Liver (tissue), 8 donors: ENCODE measurements at regions not wholly inside any gene's neighbourhood (a gene's known extent, or its start where the extent isn't known, plus 50 kb on each side); places are given as distances from the start of the nearest gene placed in this dataset.
"Not testable (repeated sequence)": the region's sequence is repeated elsewhere in the genome, so short reads cannot be mapped to it uniquely, and the experiment has no call there.

Source experiments
- DNase-seq: peaks from one replicate; pipeline ENCODE4 v3.0.0-alpha.2; 2017; ENCODE audit warnings: low spot score
- H3K27ac ChIP-seq, 2 donors: one replicate each; pipeline ENCODE4 v1.7.0; 2013; ENCODE audit warnings: inconsistent platforms in 2 of 2, low read length in 2 of 2, control low read depth in 1 of 2, low read depth in 1 of 2, mild to moderate bottlenecking in 1 of 2
- H3K27me3 ChIP-seq, 4 donors: one replicate each; pipeline versions ENCODE4 v1.6.1 to v1.7.0; 2013; ENCODE audit warnings: low read length in 3 of 4, inconsistent platforms in 1 of 4, mild to moderate bottlenecking in 1 of 4, moderate library complexity in 1 of 4; ENCODE audit not compliant: control insufficient read depth in 4 of 4, insufficient read depth in 4 of 4
- H3K36me3 ChIP-seq, 4 donors: one replicate each; pipeline versions ENCODE4 v1.6.1 to v1.7.0; 2013; ENCODE audit warnings: low read length in 3 of 4, mild to moderate bottlenecking in 3 of 4, low read depth in 1 of 4, moderate library complexity in 1 of 4; ENCODE audit not compliant: control insufficient read depth in 4 of 4, insufficient read depth in 3 of 4
- H3K4me1 ChIP-seq, 4 donors: one replicate each; pipeline versions ENCODE4 v1.6.1 to v1.7.0; 2013; ENCODE audit warnings: low read length in 3 of 4, mild to moderate bottlenecking in 3 of 4, moderate library complexity in 1 of 4; ENCODE audit not compliant: control insufficient read depth in 4 of 4, insufficient read depth in 4 of 4
- H3K4me3 ChIP-seq, 3 donors: one replicate each; pipeline versions ENCODE4 v1.6.1 to v1.7.0; 2013; ENCODE audit warnings: low read length in 3 of 3, control low read depth in 1 of 3, low read depth in 1 of 3, mild to moderate bottlenecking in 1 of 3
- H3K9ac ChIP-seq, 2 donors: one replicate each; pipeline ENCODE4 v1.7.0; 2013; ENCODE audit warnings: low read length in 2 of 2, mild to moderate bottlenecking in 2 of 2, moderate library complexity in 2 of 2, control low read depth in 1 of 2, low read depth in 1 of 2
- H3K9me3 ChIP-seq, 4 donors: one replicate each; pipeline versions ENCODE4 v1.6.1 to v1.7.0; 2013; ENCODE audit warnings: low read length in 3 of 4; ENCODE audit not compliant: control insufficient read depth in 4 of 4
- CTCF ChIP-seq: fragments of 150-350 bp; IDR thresholded peaks from 2 replicates; pipeline ENCODE4 v1.5.1; 2017; ENCODE audit warnings: improper control_type of control experiment, low read depth, low read length; ENCODE audit not compliant: missing input control
- EGR1 ChIP-seq, 2 donors: IDR thresholded peaks; 2 replicates each; pipeline ENCODE4 v1.6.1; 2016 to 2018; ENCODE audit warnings: antibody characterized with exemption in 2 of 2, low read depth in 2 of 2
- GABPA ChIP-seq, 2 donors: IDR thresholded peaks in 1 of 2; conservative IDR thresholded peaks in 1 of 2; 2 replicates each; pipeline ENCODE4 v1.6.1; 2016; ENCODE audit warnings: antibody characterized with exemption in 2 of 2, mild to moderate bottlenecking in 1 of 2, moderate library complexity in 1 of 2
- HNF4G ChIP-seq: IDR thresholded peaks from 2 replicates; pipeline ENCODE4 v1.6.1; 2016; ENCODE audit warnings: antibody characterized with exemption
- MAX ChIP-seq: IDR thresholded peaks from 2 replicates; pipeline ENCODE4 v1.6.1; 2016; ENCODE audit warnings: antibody characterized with exemption
- NR2F2 ChIP-seq: IDR thresholded peaks from 2 replicates; pipeline ENCODE4 v1.6.1; 2016; ENCODE audit warnings: antibody characterized with exemption
- RAD21 ChIP-seq, 2 donors: IDR thresholded peaks; 2 replicates each; pipeline ENCODE4 v1.6.1; 2016; ENCODE audit warnings: antibody characterized with exemption in 2 of 2, mild to moderate bottlenecking in 2 of 2
- REST ChIP-seq: IDR thresholded peaks from 2 replicates; pipeline ENCODE4 v1.6.1; 2016; ENCODE audit warnings: antibody characterized with exemption, mild to moderate bottlenecking
- RXRA ChIP-seq, 2 donors: IDR thresholded peaks; 2 replicates each; pipeline ENCODE4 v1.6.1; 2017 to 2018; ENCODE audit warnings: antibody characterized with exemption in 2 of 2, mild to moderate bottlenecking in 1 of 2
- TAF1 ChIP-seq: conservative IDR thresholded peaks from 2 replicates; pipeline ENCODE4 v1.6.1; 2016; ENCODE audit warnings: antibody characterized with exemption, mild to moderate bottlenecking
- YY1 ChIP-seq: IDR thresholded peaks from 2 replicates; pipeline ENCODE4 v1.6.1; 2016; ENCODE audit warnings: antibody characterized with exemption, mild to moderate bottlenecking
- ZBTB33 ChIP-seq: IDR thresholded peaks from 2 replicates; pipeline ENCODE4 v1.6.1; 2016; ENCODE audit warnings: antibody characterized with exemption
- WGBS: extraction: QIAGEN DNeasy Blood & Tissue Kit; methylation state at CpG from one replicate; pipeline ENCODE4 v1.1.7; 2013; 5-methylcytosine and 5-hydroxymethylcytosine counted together
- donor health status: healthy.
- donor health status: healthy.
- donor health status: healthy.
- donor health status: healthy.
- donor health status: healthy.

GRCh38 chr2:48089644-48090043, 183.3 kb upstream of the FBXO11 start (continued):
- no peak for TF ChIP-seq REST
- TF ChIP-seq HNF4G = no peak

- no peaks in the 10 kb centered on the region for H3K27me3 ChIP-seq
- 90% methylated on average over 4 of the region's 4 CpGs for WGBS
- no peaks in the 10 kb centered on the region for H3K36me3 ChIP-seq
- no peak overlapping the region for H3K27ac ChIP-seq
- H3K9ac ChIP-seq = no peak overlapping the region
- H3K9me3 ChIP-seq = no peaks in the 10 kb centered on the region
- no peak for DNase-seq
- H3K4me1 ChIP-seq = no peaks in the 10 kb centered on the region
- TF ChIP-seq NR2F2 (peak; percentile 8), CTCF (no peak)
- no peak overlapping the region for H3K4me3 ChIP-seq
These were observed 186.8 kb upstream of the FBXO11 start for GRCh38 chr2:48092846-48093803.

- not testable (repeated sequence) for H3K4me3 ChIP-seq, H3K9ac ChIP-seq, DNase-seq, H3K27me3 ChIP-seq, H3K4me1 ChIP-seq, H3K36me3 ChIP-seq, H3K9me3 ChIP-seq, H3K27ac ChIP-seq
- 68% methylated on average over 1 of the region's 1 CpG for WGBS
These were observed 190.5 kb upstream of the FBXO11 start for GRCh38 chr2:48096765-48097164.

GRCh38 chr2:48098539-48098938, 192.2 kb upstream of the FBXO11 start:
- DNase-seq = no peak
- Histone ChIP-seq H3K36me3 (no peaks in the 10 kb centered on the region), H3K4me3 (no peak overlapping the region), H3K27ac (no peak overlapping the region), H3K9ac (no peak overlapping the region), H3K9me3 (no peaks in the 10 kb centered on the region), H3K27me3 (no peaks in the 10 kb centered on the region), H3K4me1 (no peaks in the 10 kb centered on the region)
- WGBS = 76% methylated on average over 1 of the region's 1 CpG
- TF ChIP-seq RXRA (IDR thresholded peaks at IDR 0.05) (no peak), TAF1 (no peak), GABPA (IDR thresholded peaks at IDR 0.05 in 1 of 2, conservative IDR thresholded peaks at IDR 0.05 in 1 of 2) (no peak), MAX (no peak), YY1 (no peak), ZBTB33 (no peak), NR2F2 (no peak), EGR1 (IDR thresholded peaks at IDR 0.05; ENCODE audit: low read depth in 2 of 2) (no peak), REST (no peak), RAD21 (IDR thresholded peaks at IDR 0.05) (no peak)
